ENCODE measurements at regions not wholly inside any gene's neighbourhood (a gene's known extent, or its start where the extent isn't known, plus 50 kb on each side); places are given as distances from the start of the nearest gene placed in this dataset.

DNA sequence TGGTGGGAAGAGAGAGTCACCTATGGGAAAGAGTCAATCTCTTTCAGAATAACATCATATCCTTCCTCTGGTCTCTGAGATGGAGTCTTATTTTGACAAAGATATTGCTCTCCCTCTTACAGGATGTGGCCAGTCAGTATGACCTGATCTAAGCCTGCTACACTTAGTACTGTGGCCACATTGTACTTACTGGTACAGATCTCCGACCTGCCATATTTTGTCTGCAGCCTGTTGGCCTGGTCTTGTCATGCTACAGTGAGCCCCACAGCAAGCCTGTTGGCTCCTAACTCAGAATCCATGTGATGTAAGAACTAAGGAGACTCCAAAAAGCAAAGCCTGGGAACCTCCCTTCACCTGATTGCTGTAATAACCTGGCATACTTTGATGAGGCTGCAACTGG is 377.8 kb downstream of the SFMBT2 start:
- TF ChIP-seq, protein P1, sequence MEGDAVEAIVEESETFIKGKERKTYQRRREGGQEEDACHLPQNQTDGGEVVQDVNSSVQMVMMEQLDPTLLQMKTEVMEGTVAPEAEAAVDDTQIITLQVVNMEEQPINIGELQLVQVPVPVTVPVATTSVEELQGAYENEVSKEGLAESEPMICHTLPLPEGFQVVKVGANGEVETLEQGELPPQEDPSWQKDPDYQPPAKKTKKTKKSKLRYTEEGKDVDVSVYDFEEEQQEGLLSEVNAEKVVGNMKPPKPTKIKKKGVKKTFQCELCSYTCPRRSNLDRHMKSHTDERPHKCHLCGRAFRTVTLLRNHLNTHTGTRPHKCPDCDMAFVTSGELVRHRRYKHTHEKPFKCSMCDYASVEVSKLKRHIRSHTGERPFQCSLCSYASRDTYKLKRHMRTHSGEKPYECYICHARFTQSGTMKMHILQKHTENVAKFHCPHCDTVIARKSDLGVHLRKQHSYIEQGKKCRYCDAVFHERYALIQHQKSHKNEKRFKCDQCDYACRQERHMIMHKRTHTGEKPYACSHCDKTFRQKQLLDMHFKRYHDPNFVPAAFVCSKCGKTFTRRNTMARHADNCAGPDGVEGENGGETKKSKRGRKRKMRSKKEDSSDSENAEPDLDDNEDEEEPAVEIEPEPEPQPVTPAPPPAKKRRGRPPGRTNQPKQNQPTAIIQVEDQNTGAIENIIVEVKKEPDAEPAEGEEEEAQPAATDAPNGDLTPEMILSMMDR (IDR thresholded peaks at IDR 0.05), result no peak
- TF ChIP-seq POLR2A (IDR thresholded peaks at IDR 0.05) (no peak), EP300 (IDR thresholded peaks at IDR 0.05) (no peak)
